Astrocyte of the cerebellum (primary cell): ENCODE measurements at regions not wholly inside any gene's neighbourhood (a gene's known extent, or its start where the extent isn't known, plus 50 kb on each side); places are given as distances from the start of the nearest gene placed in this dataset.

ENCODE experiments used
- DNase-seq: peaks from one replicate; pipeline ENCODE4 v3.0.0-alpha.2; 2011; ENCODE audit warnings: low read depth
- H3K4me3 ChIP-seq: 2 replicates; pipeline ENCODE4 v1.5.1; 2011; ENCODE audit warnings: mild to moderate bottlenecking, low read depth, low read length, moderate library complexity
- CTCF ChIP-seq: IDR thresholded peaks from 2 replicates; pipeline ENCODE4 v1.5.1; 2012; ENCODE audit warnings: low read length, low read depth, moderate library complexity, mild to moderate bottlenecking; ENCODE audit errors: missing control alignments
- in situ Hi-C: cut with HindIII; loops from 2 replicates; pipeline ENCODE4 v1.10.0; 2017; ENCODE audit warnings: low sequenced_read_pairs

GRCh38 chr5:21171038-21171437 lies 1183.0 kb upstream of the CDH18 start:
- no peak overlapping the region for H3K4me3 ChIP-seq
- no peak for TF ChIP-seq CTCF
- DNase-seq, result no peak
- in situ Hi-C loops, result no loop called here

- in situ Hi-C loops, result no loop called here
- no peak for DNase-seq
- no peak for TF ChIP-seq CTCF
- H3K4me3 ChIP-seq, result no peak overlapping the region
Measured at GRCh38 chr5:21168557-21168956, 1180.6 kb upstream of the CDH18 start.

DNA sequence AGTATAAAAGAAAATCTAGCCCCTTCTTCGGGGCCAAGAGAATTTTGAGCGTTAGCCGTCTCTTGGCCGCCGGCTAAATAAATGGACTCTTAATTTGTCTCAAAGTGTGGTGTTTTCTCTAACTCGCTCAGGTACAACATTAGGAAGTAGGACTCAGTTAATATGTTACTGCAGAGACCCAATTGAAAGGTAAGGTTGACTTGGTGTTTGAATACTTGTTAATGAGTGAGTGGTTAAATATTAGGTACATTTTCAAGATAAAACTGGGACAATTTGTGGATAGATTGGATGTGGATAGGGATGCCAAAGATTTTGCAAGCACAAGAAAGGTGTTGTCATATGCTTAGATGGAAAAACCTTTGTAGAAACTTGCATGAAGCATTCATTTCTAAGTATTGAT lies 1177.3 kb upstream of the CDH18 start:
- no peak for DNase-seq
- no peak overlapping the region for H3K4me3 ChIP-seq
- no peak for TF ChIP-seq CTCF
- in situ Hi-C loops, result no loop called here

DNA sequence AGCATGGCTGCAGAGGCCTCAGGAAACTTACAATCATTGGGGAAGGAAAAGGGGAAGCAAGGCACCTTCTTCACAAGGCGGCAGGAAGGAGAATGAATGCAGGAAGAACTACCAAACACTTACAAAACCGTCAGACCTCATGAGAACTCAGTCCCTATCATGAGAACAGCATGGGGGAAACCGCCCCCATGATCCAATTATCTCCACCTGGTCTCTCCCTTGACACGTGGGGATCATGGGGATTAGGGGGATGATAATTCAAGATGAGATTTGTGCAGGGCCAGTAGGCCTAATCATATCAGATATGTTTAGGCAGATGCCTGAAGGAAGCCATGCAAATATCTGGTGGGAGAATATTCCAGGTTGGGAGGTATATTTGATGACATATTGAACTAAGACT lies 1176.4 kb upstream of the CDH18 start:
- no peak overlapping the region for H3K4me3 ChIP-seq
- DNase-seq, result no peak
- TF ChIP-seq CTCF, result no peak
- in situ Hi-C loops, result no loop called here

- no peak for TF ChIP-seq CTCF
- in situ Hi-C loops, result no loop called here
- no peak overlapping the region for H3K4me3 ChIP-seq
- DNase-seq, result no peak
Measured at GRCh38 chr5:21159510-21160059, 1171.6 kb upstream of the CDH18 start.

- no peak for TF ChIP-seq CTCF
- peak; percentile 3 for DNase-seq
- in situ Hi-C loops, result no loop called here
- H3K4me3 ChIP-seq, result no peak overlapping the region
Measured at GRCh38 chr5:21154526-21154925, 1166.5 kb upstream of the CDH18 start.

DNA sequence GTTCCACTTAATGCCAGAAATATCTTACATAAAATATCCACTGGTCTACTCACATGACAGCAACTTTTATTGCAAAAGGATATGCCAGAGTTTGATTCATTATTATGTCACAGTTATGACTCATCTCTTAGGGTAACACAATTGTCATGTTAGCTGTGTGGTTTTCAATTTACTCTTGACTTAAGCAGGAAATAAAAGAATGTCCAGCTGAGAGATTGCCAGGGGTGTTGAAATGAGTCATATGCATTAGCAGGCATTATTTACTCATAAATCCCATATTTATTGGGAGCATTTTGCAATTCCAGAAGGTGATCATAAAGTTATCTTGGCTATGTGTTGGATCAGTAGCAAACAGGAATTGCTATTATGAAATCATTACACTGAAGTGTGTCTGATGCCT lies 1164.6 kb upstream of the CDH18 start:
- TF ChIP-seq CTCF, result no peak
- H3K4me3 ChIP-seq, result no peak overlapping the region
- DNase-seq, result peak; percentile 93
- in situ Hi-C loops, result no loop called here
